Neuronal stem cell (in vitro differentiated cells): ENCODE measurements at regions not wholly inside any gene's neighbourhood (a gene's known extent, or its start where the extent isn't known, plus 50 kb on each side); places are given as distances from the start of the nearest gene placed in this dataset.
"Not testable (repeated sequence)": the region's sequence is repeated elsewhere in the genome, so short reads cannot be mapped to it uniquely, and the experiment has no call there.

Experiments used
- DNase-seq: peaks from one replicate; pipeline ENCODE4 v3.0.0-alpha.2; 2013; ENCODE audit warnings: low spot score
- H2AFZ ChIP-seq: one replicate; pipeline ENCODE4 v1.6.1; 2013; ENCODE audit warnings: mild to moderate bottlenecking, low read length, inconsistent platforms
- H2AK5ac ChIP-seq: 2 replicates; pipeline ENCODE4 v1.6.1; 2013; ENCODE audit warnings: low read depth, mild to moderate bottlenecking, inconsistent platforms, low read length, moderate library complexity, mixed read lengths
- H2BK120ac ChIP-seq: 2 replicates; pipeline ENCODE4 v1.6.1; 2013; ENCODE audit warnings: low read depth, mild to moderate bottlenecking, inconsistent platforms, low read length, moderate library complexity, mixed read lengths
- H2BK12ac ChIP-seq: one replicate; pipeline ENCODE4 v1.6.1; 2013; ENCODE audit warnings: low read length, inconsistent platforms
- H2BK15ac ChIP-seq: 2 replicates; pipeline ENCODE4 v1.6.1; 2013; ENCODE audit warnings: mild to moderate bottlenecking, low read length, inconsistent platforms, mixed read lengths
- H2BK5ac ChIP-seq: one replicate; pipeline ENCODE4 v1.6.1; 2013; ENCODE audit warnings: inconsistent platforms, mild to moderate bottlenecking, low read length, moderate library complexity
- H3K14ac ChIP-seq: one replicate; pipeline ENCODE4 v1.6.1; 2013; ENCODE audit warnings: low read length, inconsistent platforms
- H3K18ac ChIP-seq: 2 replicates; pipeline ENCODE4 v1.6.1; 2013; ENCODE audit warnings: low read length, inconsistent platforms
- H3K23ac ChIP-seq: 2 replicates; pipeline ENCODE4 v1.6.1; 2013; ENCODE audit warnings: low read depth, mild to moderate bottlenecking, mixed read lengths, low read length, inconsistent platforms; ENCODE audit not compliant: poor library complexity
- H3K27ac ChIP-seq: replicated peaks from 3 replicates; pipeline ENCODE4 v1.5.1; 2013; ENCODE audit warnings: low read length, inconsistent platforms
- H3K27me3 ChIP-seq, 3 experiments: 2 replicates each; pipeline ENCODE4 v1.6.1; 2013; ENCODE audit warnings: low read length in 3 of 3, mild to moderate bottlenecking in 2 of 3, inconsistent platforms in 1 of 3, low read depth in 1 of 3, mixed read lengths in 1 of 3, moderate library complexity in 1 of 3; ENCODE audit not compliant: control insufficient read depth in 3 of 3, insufficient read depth in 3 of 3
- H3K36me3 ChIP-seq, 2 donors: replicated peaks in 1 of 2; 2 replicates each; pipeline ENCODE4 v1.6.1; 2013; ENCODE audit warnings: low read length in 2 of 2; ENCODE audit not compliant: control insufficient read depth in 2 of 2, insufficient read depth in 2 of 2
- H3K4ac ChIP-seq: 2 replicates; pipeline ENCODE4 v1.6.1; 2013; ENCODE audit warnings: inconsistent platforms, mild to moderate bottlenecking, low read length, moderate library complexity
- H3K4me1 ChIP-seq, 2 donors: 1 replicate in 1 of 2; 2 replicates in 1 of 2; pipeline ENCODE4 v1.6.1; 2013; ENCODE audit warnings: low read length in 2 of 2, low read depth in 1 of 2; ENCODE audit not compliant: control insufficient read depth in 2 of 2, insufficient read depth in 1 of 2
- H3K4me2 ChIP-seq: one replicate; pipeline ENCODE4 v1.6.1; 2013; ENCODE audit warnings: mild to moderate bottlenecking, low read length, inconsistent platforms; ENCODE audit not compliant: insufficient read depth, poor library complexity, severe bottlenecking
- H3K4me3 ChIP-seq, 2 donors: 2 replicates each; pipeline ENCODE4 v1.5.1; 2013; ENCODE audit warnings: low read length in 2 of 2, mild to moderate bottlenecking in 2 of 2, inconsistent platforms in 1 of 2, moderate library complexity in 1 of 2
- H3K79me1 ChIP-seq: one replicate; pipeline ENCODE4 v1.6.1; 2013; ENCODE audit warnings: low read depth, mild to moderate bottlenecking, inconsistent platforms, low read length, moderate library complexity
- H3K9ac ChIP-seq: one replicate; pipeline ENCODE4 v1.6.1; 2013; ENCODE audit warnings: mild to moderate bottlenecking, low read depth, low read length, inconsistent platforms; ENCODE audit not compliant: poor library complexity
- H3K9me3 ChIP-seq, 2 donors: replicated peaks in 1 of 2; 2 replicates each; pipeline versions ENCODE3 to v1.6.1; 2013; ENCODE audit warnings: low read length in 2 of 2, mild to moderate bottlenecking in 2 of 2, inconsistent platforms in 1 of 2, low read depth in 1 of 2, mixed read lengths in 1 of 2, moderate library complexity in 1 of 2; ENCODE audit not compliant: control insufficient read depth in 2 of 2, insufficient read depth in 1 of 2
- H4K8ac ChIP-seq: one replicate; pipeline ENCODE4 v1.6.1; 2013; ENCODE audit warnings: low read depth, mild to moderate bottlenecking, inconsistent platforms, low read length, moderate library complexity
- H4K91ac ChIP-seq: one replicate; pipeline ENCODE4 v1.6.1; 2013; ENCODE audit warnings: low read length, low read depth, mild to moderate bottlenecking, inconsistent platforms; ENCODE audit not compliant: poor library complexity
- WGBS, 2 donors: extraction: QIAGEN DNeasy Blood & Tissue Kit; methylation state at CpG; one replicate each; pipeline ENCODE4 v1.1.7; 2013; ENCODE audit warnings: missing lambda C conversion rate in 2 of 2, mixed read lengths in 1 of 2; ENCODE audit not compliant: insufficient read length in 2 of 2, insufficient replicate concordance in 1 of 2; ENCODE audit errors: extremely low coverage in 2 of 2; 5-methylcytosine and 5-hydroxymethylcytosine counted together

DNA sequence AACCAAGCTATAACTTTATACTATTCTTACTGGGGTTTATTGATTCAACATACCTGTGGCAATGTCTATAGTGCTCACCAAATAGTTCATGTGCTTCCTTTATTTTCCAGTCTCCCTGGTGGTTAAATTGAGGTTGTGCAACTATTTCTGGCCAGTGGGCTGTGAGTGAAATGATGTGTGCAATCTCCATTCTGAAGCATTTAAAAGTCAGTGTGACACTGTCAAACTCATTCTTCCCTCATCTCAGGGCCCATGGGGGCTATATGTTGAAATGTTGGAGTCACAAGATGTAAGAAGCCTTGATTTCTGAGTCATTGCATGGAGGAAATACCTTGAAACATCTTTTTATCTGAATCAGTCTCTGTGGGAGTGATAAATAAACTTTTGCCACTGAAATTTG, 414.3 kb upstream of the RPS6KA3 start:
- Histone ChIP-seq H3K36me3 (no peaks in the 10 kb centered on the region), H3K4me1 (no peaks in the 10 kb centered on the region), H3K27me3 (no peaks in the 10 kb centered on the region), H2BK5ac (no peak overlapping the region), H3K4ac (no peak overlapping the region), H3K9ac (no peak overlapping the region), H3K18ac (no peak overlapping the region), H3K4me2 (no peak overlapping the region), H3K14ac (no peak overlapping the region), H2AK5ac (no peak overlapping the region), H2AFZ (no peak overlapping the region), H3K4me3 (no peak overlapping the region), H2BK12ac (no peak overlapping the region), H3K27ac (no peak overlapping the region), H4K8ac (no peak overlapping the region), H4K91ac (no peak overlapping the region), H3K23ac (no peak overlapping the region), H3K79me1 (no peaks in the 10 kb centered on the region), H2BK15ac (no peak overlapping the region), H3K9me3 (no peaks in the 10 kb centered on the region), H2BK120ac (no peak overlapping the region)
- DNase-seq = no peak

GRCh38 chrX:20672476-20672875, 405.8 kb upstream of the RPS6KA3 start:
- no peak overlapping the region for H3K4me2 ChIP-seq
- H3K4ac ChIP-seq = no peak overlapping the region
- no peak overlapping the region for H2BK12ac ChIP-seq
- no peak overlapping the region for H2BK15ac ChIP-seq
- H3K9ac ChIP-seq = no peak overlapping the region
- no peak overlapping the region for H2BK120ac ChIP-seq
- no peak overlapping the region for H3K18ac ChIP-seq
- no peak overlapping the region for H3K4me3 ChIP-seq
- no peak overlapping the region for H3K27ac ChIP-seq
- H2AFZ ChIP-seq = no peak overlapping the region
- no peaks in the 10 kb centered on the region for H3K9me3 ChIP-seq
- H3K36me3 ChIP-seq = no peaks in the 10 kb centered on the region
- H3K27me3 ChIP-seq = no peaks in the 10 kb centered on the region
- WGBS, 2 donors = no CpG with 5 or more reads among the region's 2 CpGs
- DNase-seq = no peak
- H3K23ac ChIP-seq = no peak overlapping the region
- no peak overlapping the region for H4K91ac ChIP-seq
- H3K14ac ChIP-seq = no peak overlapping the region
- no peak overlapping the region for H4K8ac ChIP-seq
- no peaks in the 10 kb centered on the region for H3K4me1 ChIP-seq
- H2AK5ac ChIP-seq = no peak overlapping the region
- no peak overlapping the region for H2BK5ac ChIP-seq
- H3K79me1 ChIP-seq = no peaks in the 10 kb centered on the region

GRCh38 chrX:20671746-20672145, 405.0 kb upstream of the RPS6KA3 start:
- not testable (repeated sequence) for H2AFZ ChIP-seq, H3K4ac ChIP-seq, H3K14ac ChIP-seq, H3K4me3 ChIP-seq, DNase-seq, H3K27ac ChIP-seq, H2AK5ac ChIP-seq, H4K91ac ChIP-seq, H3K4me1 ChIP-seq, H3K23ac ChIP-seq, H2BK15ac ChIP-seq, H3K9ac ChIP-seq, H3K18ac ChIP-seq, H3K9me3 ChIP-seq, H3K4me2 ChIP-seq, H2BK12ac ChIP-seq, H3K27me3 ChIP-seq, H3K36me3 ChIP-seq, H2BK5ac ChIP-seq, H2BK120ac ChIP-seq, H4K8ac ChIP-seq, H3K79me1 ChIP-seq
- no CpG with 5 or more reads among the region's 3 CpGs for WGBS, 2 donors

DNA sequence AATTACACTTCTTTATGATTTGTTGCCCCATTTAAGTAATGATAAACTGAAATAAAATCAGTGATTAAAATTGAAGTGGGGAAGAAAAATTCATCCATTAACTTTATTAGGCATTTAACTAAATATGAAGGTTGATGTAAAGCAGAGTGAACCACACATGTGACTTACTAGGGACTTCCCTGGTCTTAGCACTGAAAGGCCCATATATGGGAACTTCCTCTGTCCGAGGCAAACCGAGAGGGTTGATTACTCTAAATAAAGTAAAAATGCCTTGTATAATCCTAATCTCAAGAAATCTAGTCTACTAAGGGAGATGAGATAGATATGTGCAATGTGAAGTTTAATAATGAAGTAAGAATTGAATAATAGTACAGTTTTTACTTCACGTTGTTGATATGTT, 403.9 kb upstream of the RPS6KA3 start:
- Histone ChIP-seq H2BK5ac (no peak overlapping the region), H2AK5ac (no peak overlapping the region)
- WGBS, 2 donors = no CpG with 5 or more reads among the region's 3 CpGs

More for the DNA sequence above, 403.9 kb upstream of the RPS6KA3 start:
- H4K91ac ChIP-seq = no peak overlapping the region
- H3K79me1 ChIP-seq = no peaks in the 10 kb centered on the region
- H3K36me3 ChIP-seq = no peaks in the 10 kb centered on the region
- H2AFZ ChIP-seq = no peak overlapping the region
- H3K4me3 ChIP-seq = no peak overlapping the region
- H3K14ac ChIP-seq = no peak overlapping the region
- H3K27me3 ChIP-seq = no peaks in the 10 kb centered on the region
- no peak overlapping the region for H3K9ac ChIP-seq
- no peak overlapping the region for H2BK12ac ChIP-seq
- H2BK120ac ChIP-seq = no peak overlapping the region
- no peak overlapping the region for H3K27ac ChIP-seq
- H3K23ac ChIP-seq = no peak overlapping the region
- no peak for DNase-seq
- H3K18ac ChIP-seq = no peak overlapping the region
- no peaks in the 10 kb centered on the region for H3K4me1 ChIP-seq
- H3K9me3 ChIP-seq = no peaks in the 10 kb centered on the region
- H2BK15ac ChIP-seq = no peak overlapping the region
- no peak overlapping the region for H3K4ac ChIP-seq
- H3K4me2 ChIP-seq = no peak overlapping the region
- H4K8ac ChIP-seq = no peak overlapping the region
